Cardiac fibroblast (primary cell): ENCODE measurements at regions not wholly inside any gene's neighbourhood (a gene's known extent, or its start where the extent isn't known, plus 50 kb on each side); places are given as distances from the start of the nearest gene placed in this dataset.

Experiments used
- DNase-seq, 2 donors: peaks; one replicate each; pipeline versions ENCODE4 v3.0.0 to v3.0.0-alpha.2; 2010; ENCODE audit warnings: low read depth in 2 of 2
- H3K4me3 ChIP-seq, 2 donors: replicated peaks in 1 of 2; 1 replicate in 1 of 2; 2 replicates in 1 of 2; pipeline ENCODE4 v1.5.1; 2011; ENCODE audit warnings: low read depth in 2 of 2, low read length in 2 of 2, mild to moderate bottlenecking in 2 of 2, moderate library complexity in 1 of 2
- TF ChIP-seq, protein P1 (sequence below): IDR thresholded peaks from one replicate; pipeline ENCODE4 v1.5.1; 2011; ENCODE audit warnings: low read depth, mild to moderate bottlenecking, low read length, inconsistent platforms

DNA sequence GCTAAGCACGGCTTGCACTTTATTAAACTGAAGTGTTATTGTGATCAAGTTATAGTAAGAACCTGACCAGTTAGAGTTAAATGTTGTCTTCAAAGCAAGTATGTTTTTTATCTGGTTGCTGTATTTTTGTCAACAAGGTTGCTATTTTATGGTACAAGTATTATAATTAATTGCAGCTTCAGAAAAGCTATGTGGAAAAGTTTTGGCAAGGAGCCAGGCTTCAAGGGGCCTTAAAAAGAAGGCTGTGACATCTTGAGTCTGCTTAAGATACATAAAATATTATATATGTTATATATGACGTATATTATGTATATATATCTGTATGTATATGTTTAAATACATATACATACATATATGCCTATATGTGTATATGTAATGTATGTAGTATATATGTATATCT, 1461.2 kb upstream of the CDH8 start:
- DNase-seq, result no peak
- H3K4me3 ChIP-seq, result no peak overlapping the region
- TF ChIP-seq, protein P1, sequence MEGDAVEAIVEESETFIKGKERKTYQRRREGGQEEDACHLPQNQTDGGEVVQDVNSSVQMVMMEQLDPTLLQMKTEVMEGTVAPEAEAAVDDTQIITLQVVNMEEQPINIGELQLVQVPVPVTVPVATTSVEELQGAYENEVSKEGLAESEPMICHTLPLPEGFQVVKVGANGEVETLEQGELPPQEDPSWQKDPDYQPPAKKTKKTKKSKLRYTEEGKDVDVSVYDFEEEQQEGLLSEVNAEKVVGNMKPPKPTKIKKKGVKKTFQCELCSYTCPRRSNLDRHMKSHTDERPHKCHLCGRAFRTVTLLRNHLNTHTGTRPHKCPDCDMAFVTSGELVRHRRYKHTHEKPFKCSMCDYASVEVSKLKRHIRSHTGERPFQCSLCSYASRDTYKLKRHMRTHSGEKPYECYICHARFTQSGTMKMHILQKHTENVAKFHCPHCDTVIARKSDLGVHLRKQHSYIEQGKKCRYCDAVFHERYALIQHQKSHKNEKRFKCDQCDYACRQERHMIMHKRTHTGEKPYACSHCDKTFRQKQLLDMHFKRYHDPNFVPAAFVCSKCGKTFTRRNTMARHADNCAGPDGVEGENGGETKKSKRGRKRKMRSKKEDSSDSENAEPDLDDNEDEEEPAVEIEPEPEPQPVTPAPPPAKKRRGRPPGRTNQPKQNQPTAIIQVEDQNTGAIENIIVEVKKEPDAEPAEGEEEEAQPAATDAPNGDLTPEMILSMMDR, result no peak

DNA sequence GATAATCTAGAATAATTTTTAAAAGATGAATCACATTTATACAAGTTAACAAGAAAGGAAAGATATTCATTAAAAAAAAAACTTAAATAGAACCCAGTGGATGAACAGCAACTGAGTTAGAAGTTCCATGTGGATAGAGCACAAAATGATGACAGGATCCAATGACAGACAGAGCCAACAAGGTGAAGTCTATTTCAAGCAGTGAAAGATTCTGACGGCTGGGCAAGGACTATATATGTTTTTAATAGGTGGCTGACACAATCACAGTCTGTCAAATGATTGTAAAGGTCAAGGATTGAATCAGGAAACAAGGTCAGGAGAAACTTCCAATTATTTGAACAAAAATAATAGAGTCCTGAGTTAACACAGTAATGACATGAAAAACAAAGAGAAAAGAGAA, 1460.0 kb upstream of the CDH8 start:
- H3K4me3 ChIP-seq, result no peak overlapping the region
- DNase-seq, result no peak
- TF ChIP-seq, protein P1, result no peak

DNA sequence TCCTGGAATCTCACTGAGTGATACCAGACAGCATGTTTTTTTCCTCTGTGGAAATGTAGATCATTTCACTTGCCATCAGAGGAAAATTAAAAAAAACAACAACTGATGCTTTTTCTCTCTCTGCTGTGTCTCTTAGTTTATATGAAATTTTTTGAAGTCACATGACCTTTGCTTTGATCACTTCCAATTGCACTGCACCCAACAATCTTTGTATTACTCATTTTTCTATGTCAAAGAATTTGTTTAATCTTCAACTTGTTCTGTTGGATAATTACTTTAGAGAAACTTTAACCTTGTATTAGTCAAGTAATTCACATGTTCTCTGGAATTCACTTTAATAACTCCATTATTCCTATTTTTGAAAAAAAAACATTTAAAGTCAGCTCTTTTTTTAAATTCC, 1452.7 kb upstream of the CDH8 start:
- TF ChIP-seq, protein P1, result no peak
- H3K4me3 ChIP-seq, result no peak overlapping the region
- no peak for DNase-seq

DNA sequence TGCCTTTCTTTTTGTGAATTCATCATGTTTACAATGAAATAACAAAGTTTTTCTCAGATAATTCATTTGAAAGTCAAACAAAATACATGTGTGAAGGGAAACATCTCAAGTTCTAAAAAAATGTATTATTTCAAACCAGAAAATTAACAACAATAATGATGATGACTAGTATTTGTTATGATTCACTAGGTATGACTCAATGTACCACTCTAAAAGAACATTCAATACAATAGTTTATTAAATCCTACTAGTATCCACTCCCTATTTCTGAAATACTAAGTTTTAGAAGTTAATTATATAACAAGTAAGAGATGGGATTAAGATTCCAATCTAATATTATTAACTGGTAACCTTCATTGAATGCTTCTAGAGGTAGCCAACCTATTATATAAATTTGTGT, 1444.8 kb upstream of the CDH8 start:
- TF ChIP-seq, protein P1, result no peak
- DNase-seq, result no peak
- H3K4me3 ChIP-seq, result no peak overlapping the region

DNA sequence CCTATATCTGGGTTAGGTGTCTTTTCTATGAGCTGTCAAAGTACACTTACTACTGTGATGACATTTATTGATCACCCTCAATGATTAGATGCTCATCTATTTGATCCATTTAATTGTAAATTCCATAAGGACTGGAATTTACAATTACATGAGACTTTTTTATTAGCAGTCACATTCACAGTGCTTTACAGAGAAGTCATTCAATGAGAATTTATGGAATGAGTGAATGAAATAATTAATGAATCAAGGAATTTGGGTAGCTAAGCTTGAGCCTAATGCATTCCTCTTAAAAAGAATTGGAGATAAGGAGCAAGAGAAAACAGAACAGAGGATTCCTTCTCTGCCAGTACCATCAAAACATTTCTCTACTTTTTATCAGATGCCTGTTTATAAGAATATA, 1437.5 kb upstream of the CDH8 start:
- TF ChIP-seq, protein P1, result no peak
- H3K4me3 ChIP-seq, result no peak overlapping the region
- no peak for DNase-seq

DNA sequence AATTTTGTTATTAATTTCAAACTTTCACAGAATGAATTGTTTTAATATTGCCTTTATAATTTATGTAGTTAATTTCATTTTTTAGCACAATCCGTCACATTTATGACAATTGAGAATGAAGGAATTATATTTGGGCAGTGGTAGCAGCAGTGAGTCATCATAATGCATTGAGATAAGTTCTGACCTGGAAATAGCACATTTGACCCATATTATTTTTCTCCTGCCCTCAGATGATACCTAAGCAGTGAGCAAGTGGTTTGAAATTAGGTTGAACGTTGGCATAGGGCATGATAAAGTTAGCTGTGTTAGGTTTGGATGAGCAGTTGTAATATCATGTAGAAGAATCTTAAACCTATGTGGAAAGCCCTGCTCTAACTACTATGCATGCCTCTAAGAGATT, 1431.3 kb upstream of the CDH8 start:
- TF ChIP-seq, protein P1, result no peak
- DNase-seq, result no peak
- no peak overlapping the region for H3K4me3 ChIP-seq

DNA sequence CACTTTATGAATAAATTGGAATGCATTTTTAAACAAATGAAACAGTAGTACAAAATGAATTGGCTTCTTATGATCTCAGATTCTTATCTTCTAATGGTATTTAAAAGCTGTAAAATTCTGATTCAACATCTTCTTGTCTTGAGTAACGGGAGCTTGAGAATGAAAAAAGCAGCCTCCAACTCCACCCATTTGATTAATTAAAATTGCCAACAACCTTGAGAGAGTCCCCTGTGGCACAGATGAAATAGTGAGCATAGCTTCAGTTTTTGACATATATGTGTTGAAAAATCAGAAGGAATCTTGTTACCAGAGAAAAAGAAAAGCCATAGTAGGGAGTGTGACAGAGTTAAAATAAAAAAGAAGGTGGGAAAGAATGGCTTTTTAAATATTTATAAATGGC, 1426.1 kb upstream of the CDH8 start:
- no peak overlapping the region for H3K4me3 ChIP-seq
- no peak for DNase-seq
- TF ChIP-seq, protein P1, result no peak
